ENCODE measurements at regions not wholly inside any gene's neighbourhood (a gene's known extent, or its start where the extent isn't known, plus 50 kb on each side); places are given as distances from the start of the nearest gene placed in this dataset.
"Not testable (repeated sequence)": the region's sequence is repeated elsewhere in the genome, so short reads cannot be mapped to it uniquely, and the experiment has no call there.

- H3K4me1 ChIP-seq; H3K4me3 ChIP-seq; H3K9me3 ChIP-seq; H3K27me3 ChIP-seq; H3K27ac ChIP-seq; H3K36me3 ChIP-seq; DNase-seq (ENCODE audit: low spot score): not testable (repeated sequence)
Measured at GRCh38 chr4:55696424-55696823, 60.3 kb upstream of the NMU start.

- DNase-seq (ENCODE audit: low spot score), result no peak
- no peaks in the 10 kb centered on the region for H3K9me3 ChIP-seq
- no peaks in the 10 kb centered on the region for H3K4me1 ChIP-seq
- H3K4me3 ChIP-seq, result no peak overlapping the region
- H3K27me3 ChIP-seq, result no peaks in the 10 kb centered on the region
- TF ChIP-seq CTCF (IDR thresholded peaks at IDR 0.05), result no peak
- no peak overlapping the region for H3K27ac ChIP-seq
- H3K36me3 ChIP-seq, result no peaks in the 10 kb centered on the region
Measured at GRCh38 chr4:55706541-55706940, 70.4 kb upstream of the NMU start.

- no peaks in the 10 kb centered on the region for H3K4me1 ChIP-seq
- no peak overlapping the region for H3K27ac ChIP-seq
- no peak for TF ChIP-seq CTCF (IDR thresholded peaks at IDR 0.05)
- H3K9me3 ChIP-seq, result no peaks in the 10 kb centered on the region
- no peaks in the 10 kb centered on the region for H3K27me3 ChIP-seq
- no peak overlapping the region for H3K4me3 ChIP-seq
- H3K36me3 ChIP-seq, result no peaks in the 10 kb centered on the region
- no peak for DNase-seq (ENCODE audit: low spot score)
Measured at GRCh38 chr4:55707507-55707906, 71.4 kb upstream of the NMU start.

- H3K27ac ChIP-seq; H3K36me3 ChIP-seq; H3K27me3 ChIP-seq; H3K4me1 ChIP-seq; H3K4me3 ChIP-seq; H3K9me3 ChIP-seq; DNase-seq (ENCODE audit: low spot score): not testable (repeated sequence)
Measured at GRCh38 chr4:55707991-55708390, 71.9 kb upstream of the NMU start.

GRCh38 chr4:55712835-55713234 is 76.7 kb upstream of the NMU start:
- not testable (repeated sequence) for H3K9me3 ChIP-seq; H3K27ac ChIP-seq; DNase-seq (ENCODE audit: low spot score); H3K4me3 ChIP-seq; H3K36me3 ChIP-seq; H3K27me3 ChIP-seq; H3K4me1 ChIP-seq

- H3K36me3 ChIP-seq, result no peaks in the 10 kb centered on the region
- no peak overlapping the region for H3K4me3 ChIP-seq
- no peaks in the 10 kb centered on the region for H3K27me3 ChIP-seq
- TF ChIP-seq CTCF (IDR thresholded peaks at IDR 0.05), result no peak
- no peak overlapping the region for H3K27ac ChIP-seq
- no peak for DNase-seq (ENCODE audit: low spot score)
- no peaks in the 10 kb centered on the region for H3K9me3 ChIP-seq
- H3K4me1 ChIP-seq, result no peaks in the 10 kb centered on the region
Measured at GRCh38 chr4:55721651-55722050, 85.6 kb upstream of the NMU start.

- Histone ChIP-seq H3K9me3 (no peaks in the 10 kb centered on the region), H3K27me3 (no peaks in the 10 kb centered on the region), H3K27ac (no peak overlapping the region), H3K4me1 (no peaks in the 10 kb centered on the region), H3K36me3 (no peaks in the 10 kb centered on the region), H3K4me3 (no peak overlapping the region)
- no peak for TF ChIP-seq CTCF (IDR thresholded peaks at IDR 0.05)
- DNase-seq (ENCODE audit: low spot score), result no peak
Measured at GRCh38 chr4:55722132-55722531, 86.0 kb upstream of the NMU start.

GRCh38 chr4:55723403-55723802 is 87.3 kb upstream of the NMU start:
- Histone ChIP-seq H3K4me3 (no peak overlapping the region), H3K36me3 (no peaks in the 10 kb centered on the region), H3K27ac (no peak overlapping the region), H3K4me1 (no peaks in the 10 kb centered on the region), H3K27me3 (no peaks in the 10 kb centered on the region), H3K9me3 (no peaks in the 10 kb centered on the region)
- no peak for TF ChIP-seq CTCF (IDR thresholded peaks at IDR 0.05)
- DNase-seq (ENCODE audit: low spot score), result no peak

All from right atrium auricular region (tissue), 2 donors.